GM13976 (cell line): ENCODE measurements at regions not wholly inside any gene's neighbourhood (a gene's known extent, or its start where the extent isn't known, plus 50 kb on each side); places are given as distances from the start of the nearest gene placed in this dataset.

Source experiments
- DNase-seq: peaks from one replicate; pipeline ENCODE4 v3.0.0; 2012; ENCODE audit warnings: low spot score
- CTCF ChIP-seq: IDR thresholded peaks from 2 replicates; pipeline ENCODE4 v1.5.1; 2012; ENCODE audit warnings: borderline replicate concordance, mild to moderate bottlenecking; ENCODE audit not compliant: insufficient read depth; ENCODE audit errors: extremely low read depth, missing control alignments, control extremely low read depth
- in situ Hi-C: fragments of 300-500 bp; cut with MboI; formaldehyde crosslinking; loops from one replicate; pipeline ENCODE4 v1.12.0; 2022; ENCODE audit warnings: low sequenced_read_pairs, mixed read lengths, inconsistent platforms; ENCODE audit not compliant: unreplicated experiment

- no peak for TF ChIP-seq CTCF
- no peak for DNase-seq
- in situ Hi-C loops = no loop called here
Observed at GRCh38 chr3:187994221-187995042, 159.5 kb upstream of the LPP start.

GRCh38 chr3:187995043-187995400 lies 158.9 kb upstream of the LPP start:
- DNase-seq = no peak
- TF ChIP-seq CTCF = no peak

GRCh38 chr3:187995667-187996066 lies 158.3 kb upstream of the LPP start:
- in situ Hi-C loops = no loop called here
- DNase-seq = no peak
- no peak for TF ChIP-seq CTCF

More at GRCh38 chr3:187995043-187995400, 158.9 kb upstream of the LPP start:
- in situ Hi-C loops = no loop called here

DNA sequence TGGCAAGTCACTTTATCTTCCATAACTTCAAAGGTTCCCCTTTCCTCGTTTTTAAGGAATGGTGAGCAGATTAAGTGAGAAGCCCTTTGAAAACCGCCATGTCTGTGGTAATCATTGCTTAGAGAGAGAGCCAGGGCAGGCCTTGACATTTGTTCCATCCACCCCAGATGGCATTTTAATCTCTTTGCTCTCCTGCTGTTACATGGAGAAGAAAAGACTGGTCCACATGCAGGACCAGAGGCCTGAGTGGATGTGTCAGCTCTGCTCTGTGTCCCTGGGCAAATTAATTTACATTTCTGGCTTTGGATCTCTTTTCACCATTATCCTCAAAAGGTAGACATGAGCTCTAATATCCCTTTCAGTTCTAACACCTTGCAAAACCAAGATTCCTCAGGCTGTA lies 157.3 kb upstream of the LPP start:
- in situ Hi-C loops = no loop called here
- TF ChIP-seq CTCF = no peak
- DNase-seq = no peak

GRCh38 chr3:187997490-187997889 lies 156.5 kb upstream of the LPP start:
- no peak for TF ChIP-seq CTCF
- in situ Hi-C loops = no loop called here
- DNase-seq = no peak

DNA sequence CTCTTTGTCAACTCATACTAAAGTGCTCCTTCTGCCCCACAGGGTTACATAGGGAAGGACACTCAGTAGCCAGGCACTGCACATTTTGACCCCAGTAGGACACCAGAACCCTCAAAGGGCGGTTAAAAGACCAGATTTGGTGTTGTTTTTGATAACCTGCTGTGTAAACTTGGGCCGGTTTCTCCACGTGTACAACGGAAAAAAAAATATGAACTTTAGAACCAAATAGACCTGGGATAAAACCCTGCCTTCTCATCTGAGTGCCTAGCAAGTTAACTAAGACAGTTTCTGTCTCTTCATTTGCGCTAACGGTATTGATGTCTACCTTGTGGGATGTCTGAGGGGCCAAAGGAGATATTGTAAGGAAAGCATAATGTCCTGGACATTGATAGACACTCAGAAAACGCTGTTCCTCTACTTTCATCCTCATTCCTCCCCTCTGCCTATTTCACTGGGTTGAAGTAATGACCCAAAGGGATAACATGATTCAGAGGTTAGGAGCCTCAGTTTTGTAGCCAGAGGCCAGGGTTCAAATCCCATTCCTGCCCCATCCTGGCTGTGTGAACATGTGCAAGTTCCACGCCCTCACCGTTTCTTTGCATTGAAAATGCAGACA lies 155.9 kb upstream of the LPP start:
- TF ChIP-seq CTCF = no peak
- no peak for DNase-seq
- in situ Hi-C loops = no loop called here

GRCh38 chr3:187998611-187999010 lies 155.3 kb upstream of the LPP start:
- TF ChIP-seq CTCF = no peak
- in situ Hi-C loops = no loop called here
- DNase-seq = no peak
